ENCODE measurements at regions not wholly inside any gene's neighbourhood (a gene's known extent, or its start where the extent isn't known, plus 50 kb on each side); places are given as distances from the start of the nearest gene placed in this dataset.

- DNase-seq (ENCODE audit: low read depth in 1 of 2, low spot score in 1 of 2) (no peak), ATAC-seq (no peak), FAIRE-seq (no peak)
- 29% methylated on average over 2 of the region's 2 CpGs for WGBS (ENCODE audit: missing lambda C conversion rate)
- Histone ChIP-seq H3K27ac (no peak overlapping the region), H3K4me3 (no peak overlapping the region), H3K9me3 (no peaks in the 10 kb centered on the region), H3K4me2 (no peak overlapping the region), H3K4me1 (no peaks in the 10 kb centered on the region)
- CTCF ChIA-PET = no interaction called here
- TF ChIP-seq RFX5 (IDR thresholded peaks at IDR 0.05) (no peak), CEBPB (IDR thresholded peaks at IDR 0.05) (no peak), ZC3H11A (IDR thresholded peaks at IDR 0.05) (no peak), PBX3 (IDR thresholded peaks at IDR 0.05) (no peak), KDM1A (IDR thresholded peaks at IDR 0.05; ENCODE audit: low read depth) (no peak), JUNB (IDR thresholded peaks at IDR 0.05) (no peak), NR3C1 (IDR thresholded peaks at IDR 0.05) (no peak), HOXB5 (CRISPR knock-in tag; IDR thresholded peaks at IDR 0.05) (no peak), ELK1 (IDR thresholded peaks at IDR 0.05; ENCODE audit: low read depth, low read length) (no peak), GATA3 (IDR thresholded peaks at IDR 0.05; ENCODE audit: borderline replicate concordance) (no peak), RCOR1 (IDR thresholded peaks at IDR 0.05; ENCODE audit: low read depth, low read length) (no peak), SREBF2 (IDR thresholded peaks at IDR 0.05) (no peak)
- POLR2A ChIA-PET = no interaction called here
Measured at GRCh38 chr1:68954841-68955240, 458.0 kb upstream of the DEPDC1 start.

- no peak for FAIRE-seq
- no peak overlapping the region for H3K4me2 ChIP-seq
- POLR2A ChIA-PET = no interaction called here
- WGBS (ENCODE audit: missing lambda C conversion rate) = 8% methylated on average over 5 of the region's 5 CpGs
- CTCF ChIA-PET = no interaction called here
- no peaks in the 10 kb centered on the region for H3K9me3 ChIP-seq
- no peak for ATAC-seq
- DNase-seq (ENCODE audit: low read depth in 1 of 2, low spot score in 1 of 2) = no peak
- no peak overlapping the region for H3K27ac ChIP-seq
- TF ChIP-seq POLR2AphosphoS2 (conservative IDR thresholded peaks at IDR 0.05; ENCODE audit: low read length) (no peak), CBX2 (IDR thresholded peaks at IDR 0.05; ENCODE audit: borderline replicate concordance, low read depth) (no peak), JUN (IDR thresholded peaks at IDR 0.05) (no peak), ESRRA (IDR thresholded peaks at IDR 0.05; ENCODE audit: borderline replicate concordance, low read length) (no peak), ELK1 (IDR thresholded peaks at IDR 0.05; ENCODE audit: low read depth, low read length) (no peak), HDAC2 (IDR thresholded peaks at IDR 0.05) (no peak), ZFP36 (IDR thresholded peaks at IDR 0.05; ENCODE audit: borderline replicate concordance, partially characterized antibody) (no peak), ZNF302 (CRISPR knock-in tag; IDR thresholded peaks at IDR 0.05) (no peak)
- H3K4me1 ChIP-seq = no peaks in the 10 kb centered on the region
- H3K4me3 ChIP-seq = no peak overlapping the region
Measured at GRCh38 chr1:68955424-68955823, 458.5 kb upstream of the DEPDC1 start.

GRCh38 chr1:68958958-68959357, 462.1 kb upstream of the DEPDC1 start:
- WGBS (ENCODE audit: missing lambda C conversion rate) = 10% methylated on average over 3 of the region's 3 CpGs
- POLR2A ChIA-PET = no interaction called here
- no peaks in the 10 kb centered on the region for H3K9me3 ChIP-seq
- H3K4me3 ChIP-seq = no peak overlapping the region
- H3K4me2 ChIP-seq = no peak overlapping the region
- FAIRE-seq (no peak), DNase-seq (ENCODE audit: low read depth in 1 of 2, low spot score in 1 of 2) (no peak), ATAC-seq (no peak)
- H3K27ac ChIP-seq = no peak overlapping the region
- CTCF ChIA-PET = no interaction called here
- no peaks in the 10 kb centered on the region for H3K4me1 ChIP-seq
- TF ChIP-seq REST (IDR thresholded peaks at IDR 0.05) (no peak), KDM1A (IDR thresholded peaks at IDR 0.05; ENCODE audit: low read depth) (no peak), ELK1 (IDR thresholded peaks at IDR 0.05; ENCODE audit: low read depth, low read length) (no peak), POLR2A (IDR thresholded peaks at IDR 0.05; ENCODE audit: low read length) (no peak), ATOH8 (CRISPR knock-in tag; IDR thresholded peaks at IDR 0.05; ENCODE audit: low read depth) (no peak), EP300 (IDR thresholded peaks at IDR 0.05) (no peak), CTCF (IDR thresholded peaks at IDR 0.05) (no peak), E2F6 (IDR thresholded peaks at IDR 0.05; ENCODE audit: borderline replicate concordance, low read depth) (no peak)

Data from A549 (cell line).